NCI-H2081 treated with DMSO at 0.1 percent for 48 hours (cell line): ENCODE measurements at regions not wholly inside any gene's neighbourhood (a gene's known extent, or its start where the extent isn't known, plus 50 kb on each side); places are given as distances from the start of the nearest gene placed in this dataset.
"Not testable (repeated sequence)": the region's sequence is repeated elsewhere in the genome, so short reads cannot be mapped to it uniquely, and the experiment has no call there.

ENCODE experiments used
- DNase-seq: peaks from one replicate; lab custom pipeline; 2025; lab: John Stamatoyannopoulos, UW

- DNase-seq: no peak
These were observed 324.8 kb downstream of the QKI start for GRCh38 chr6:163739408-163739725.

GRCh38 chr6:163738725-163739407 lies 324.3 kb downstream of the QKI start:
- no peak for DNase-seq

- no peak for DNase-seq
These were observed 323.8 kb downstream of the QKI start for GRCh38 chr6:163738304-163738703.

- no peak for DNase-seq
These were observed 320.6 kb downstream of the QKI start for GRCh38 chr6:163735076-163735475.

- DNase-seq: no peak
These were observed 318.5 kb downstream of the QKI start for GRCh38 chr6:163733061-163733460.

GRCh38 chr6:163732479-163732878 lies 318.0 kb downstream of the QKI start:
- no peak for DNase-seq

- DNase-seq: not testable (repeated sequence)
These were observed 317.5 kb downstream of the QKI start for GRCh38 chr6:163732014-163732351.

GRCh38 chr6:163731215-163732013 lies 316.9 kb downstream of the QKI start:
- DNase-seq: no peak

- DNase-seq: no peak
These were observed 316.0 kb downstream of the QKI start for GRCh38 chr6:163730246-163731210.

- DNase-seq: no peak
These were observed 314.8 kb downstream of the QKI start for GRCh38 chr6:163729127-163729872.

- no peak for DNase-seq
These were observed 314.1 kb downstream of the QKI start for GRCh38 chr6:163728442-163729126.

- no peak for DNase-seq
These were observed 311.6 kb downstream of the QKI start for GRCh38 chr6:163726037-163726695.

GRCh38 chr6:163725008-163725941 lies 310.8 kb downstream of the QKI start:
- DNase-seq: no peak

GRCh38 chr6:163724196-163724595 lies 309.7 kb downstream of the QKI start:
- DNase-seq: no peak

- DNase-seq: no peak
These were observed 309.2 kb downstream of the QKI start for GRCh38 chr6:163723759-163724158.

- no peak for DNase-seq
These were observed 307.6 kb downstream of the QKI start for GRCh38 chr6:163721922-163722692.

- no peak for DNase-seq
These were observed 306.9 kb downstream of the QKI start for GRCh38 chr6:163721435-163721834.

- DNase-seq: no peak
These were observed 306.1 kb downstream of the QKI start for GRCh38 chr6:163720460-163721235.
